Common myeloid progenitor, CD34-positive (primary cell): ENCODE measurements at regions not wholly inside any gene's neighbourhood (a gene's known extent, or its start where the extent isn't known, plus 50 kb on each side); places are given as distances from the start of the nearest gene placed in this dataset.
"Not testable (repeated sequence)": the region's sequence is repeated elsewhere in the genome, so short reads cannot be mapped to it uniquely, and the experiment has no call there.

ENCODE experiments used
- CTCF ChIA-PET: fragments of 350-600 bp; sonication (Branson Sonifier 250); formaldehyde crosslinking; loops from one replicate; lab custom pipeline; 2021; ENCODE audit warnings: antibody characterized with exemption; lab: Charles Lee
- POLR2A ChIA-PET: fragments of 350-600 bp; sonication (Branson Sonifier 250); formaldehyde crosslinking; loops from one replicate; lab custom pipeline; 2021; ENCODE audit warnings: antibody characterized with exemption; lab: Charles Lee
- DNase-seq, 3 donors: peaks; one replicate each; pipeline versions ENCODE4 v3.0.0 to v3.0.0-alpha.2; 2013
- H3K27ac ChIP-seq, 2 experiments: 1 replicate in 1 of 2; 2 replicates in 1 of 2; pipeline ENCODE4 v1.7.0; 2013; ENCODE audit warnings: inconsistent platforms in 2 of 2, low read length in 2 of 2, mild to moderate bottlenecking in 2 of 2, low read depth in 1 of 2, moderate library complexity in 1 of 2; ENCODE audit not compliant: severe bottlenecking in 2 of 2, insufficient read depth in 1 of 2, poor library complexity in 1 of 2
- H3K27me3 ChIP-seq, 5 experiments: replicated peaks in 2 of 5; 1 replicate in 3 of 5; 2 replicates in 2 of 5; pipeline versions ENCODE4 v1.6.1 to v1.7.0; 2013; ENCODE audit warnings: low read length in 4 of 5, mild to moderate bottlenecking in 2 of 5, moderate library complexity in 2 of 5, inconsistent platforms in 1 of 5; ENCODE audit not compliant: insufficient read depth in 5 of 5, control insufficient read depth in 4 of 5
- H3K36me3 ChIP-seq, 4 experiments: 1 replicate in 2 of 4; 2 replicates in 2 of 4; pipeline versions ENCODE4 v1.6.1 to v1.7.0; 2013; ENCODE audit warnings: low read length in 3 of 4, control low read depth in 1 of 4, mild to moderate bottlenecking in 1 of 4; ENCODE audit not compliant: control insufficient read depth in 4 of 4, insufficient read depth in 4 of 4
- H3K4me1 ChIP-seq, 4 experiments: 1 replicate in 3 of 4; 2 replicates in 1 of 4; pipeline versions ENCODE4 v1.6.1 to v1.7.1; 2013; ENCODE audit warnings: low read length in 3 of 4, mild to moderate bottlenecking in 3 of 4, control low read depth in 1 of 4, inconsistent platforms in 1 of 4, moderate library complexity in 1 of 4; ENCODE audit not compliant: control insufficient read depth in 4 of 4, insufficient read depth in 4 of 4; ENCODE audit errors: control extremely low read depth in 1 of 4
- H3K4me3 ChIP-seq, 7 experiments: 1 replicate in 4 of 7; 2 replicates in 3 of 7; pipeline versions ENCODE4 v1.5.1 to v1.7.0; 2013; ENCODE audit warnings: mild to moderate bottlenecking in 7 of 7, low read length in 6 of 7, moderate library complexity in 6 of 7, inconsistent platforms in 2 of 7, low read depth in 2 of 7, control low read depth in 1 of 7; ENCODE audit not compliant: insufficient read depth in 4 of 7, control insufficient read depth in 1 of 7; ENCODE audit errors: extremely low read depth in 1 of 7
- H3K9me3 ChIP-seq, 5 experiments: 1 replicate in 4 of 5; 2 replicates in 1 of 5; pipeline versions ENCODE4 v1.6.1 to v1.7.1; 2013; ENCODE audit warnings: low read length in 4 of 5, mild to moderate bottlenecking in 2 of 5, inconsistent platforms in 1 of 5, low read depth in 1 of 5, moderate library complexity in 1 of 5; ENCODE audit not compliant: control insufficient read depth in 4 of 5, insufficient read depth in 2 of 5; ENCODE audit errors: control extremely low read depth in 1 of 5
- WGBS: methylation state at CpG from one replicate; pipeline ENCODE4 v1.1.5; 2013; ENCODE audit not compliant: insufficient coverage; 5-methylcytosine and 5-hydroxymethylcytosine counted together

GRCh38 chr1:149213673-149214072 is 110.3 kb upstream of the NBPF9 start:
- not testable (repeated sequence) for H3K4me3 ChIP-seq, DNase-seq
- no CpG with 5 or more reads among the region's 2 CpGs for WGBS

GRCh38 chr1:149218080-149218988 is 115.0 kb upstream of the NBPF9 start:
- POLR2A ChIA-PET, H3K27ac ChIP-seq, H3K27me3 ChIP-seq, DNase-seq, CTCF ChIA-PET, H3K9me3 ChIP-seq, H3K4me1 ChIP-seq, H3K36me3 ChIP-seq, H3K4me3 ChIP-seq: not testable (repeated sequence)
- no CpG with 5 or more reads among the region's 7 CpGs for WGBS

More at GRCh38 chr1:149213673-149214072, 110.3 kb upstream of the NBPF9 start:
- CTCF ChIA-PET, H3K27ac ChIP-seq, H3K9me3 ChIP-seq, H3K27me3 ChIP-seq, H3K36me3 ChIP-seq, POLR2A ChIA-PET, H3K4me1 ChIP-seq: not testable (repeated sequence)

GRCh38 chr1:149219539-149219938 is 116.2 kb upstream of the NBPF9 start:
- H3K27me3 ChIP-seq, H3K9me3 ChIP-seq, H3K4me3 ChIP-seq, H3K27ac ChIP-seq, CTCF ChIA-PET, POLR2A ChIA-PET, H3K36me3 ChIP-seq, DNase-seq, H3K4me1 ChIP-seq: not testable (repeated sequence)
- WGBS = no CpG with 5 or more reads among the region's 3 CpGs

GRCh38 chr1:149220463-149221074 is 117.2 kb upstream of the NBPF9 start:
- H3K4me1 ChIP-seq, DNase-seq, H3K27me3 ChIP-seq, POLR2A ChIA-PET, H3K9me3 ChIP-seq, H3K27ac ChIP-seq, CTCF ChIA-PET, H3K4me3 ChIP-seq, H3K36me3 ChIP-seq: not testable (repeated sequence)
- no CpG with 5 or more reads among the region's 4 CpGs for WGBS

GRCh38 chr1:149227933-149228665 is 124.7 kb upstream of the NBPF9 start:
- H3K27ac ChIP-seq, CTCF ChIA-PET, H3K9me3 ChIP-seq, POLR2A ChIA-PET, H3K27me3 ChIP-seq, H3K4me1 ChIP-seq, DNase-seq, H3K4me3 ChIP-seq, H3K36me3 ChIP-seq: not testable (repeated sequence)
- WGBS = no CpG with 5 or more reads among the region's 7 CpGs

- H3K36me3 ChIP-seq, H3K4me1 ChIP-seq, H3K27ac ChIP-seq, CTCF ChIA-PET, DNase-seq, POLR2A ChIA-PET, H3K9me3 ChIP-seq, H3K4me3 ChIP-seq, H3K27me3 ChIP-seq: not testable (repeated sequence)
- WGBS = no CpG with 5 or more reads among the region's 9 CpGs
These were observed 125.6 kb upstream of the NBPF9 start for GRCh38 chr1:149228672-149229585.
